K562 (cell line): ENCODE measurements at regions not wholly inside any gene's neighbourhood (a gene's known extent, or its start where the extent isn't known, plus 50 kb on each side); places are given as distances from the start of the nearest gene placed in this dataset.

Experiments
- DNMT1 ChIP-seq: fragments of 450-650 bp; IDR thresholded peaks from 2 replicates; pipeline ENCODE4 v1.6.1; 2016; ENCODE audit warnings: antibody characterized with exemption, mild to moderate bottlenecking
- MGA ChIP-seq: fragments of 450-650 bp; IDR thresholded peaks from 2 replicates; pipeline ENCODE4 v1.6.1; 2016; ENCODE audit warnings: mild to moderate bottlenecking, moderate library complexity
- SREBF1 ChIP-seq: fragments of 150-350 bp; IDR thresholded peaks from 2 replicates; pipeline ENCODE4 v1.6.1; 2014; ENCODE audit warnings: antibody characterized with exemption, low read depth, low read length, borderline replicate concordance
- ZFP1 ChIP-seq: fragments of 450-650 bp; formaldehyde crosslinking; IDR thresholded peaks from 2 replicates; pipeline ENCODE4 v1.4.0; 2020; ENCODE audit warnings: mild to moderate bottlenecking, mixed read lengths
- TF ChIP-seq, protein P1 (sequence below), 2 experiments: fragments of 450-650 bp; IDR thresholded peaks; 2 replicates each; pipeline ENCODE4 v1.6.1; 2016; ENCODE audit warnings: mild to moderate bottlenecking in 2 of 2, borderline replicate concordance in 1 of 2, low read depth in 1 of 2, moderate library complexity in 1 of 2
- TF ChIP-seq, protein P2 (sequence below): fragments of 450-650 bp; IDR thresholded peaks from 2 replicates; pipeline ENCODE4 v1.6.1; 2017; ENCODE audit warnings: antibody characterized with exemption

- TF ChIP-seq, protein P1, sequence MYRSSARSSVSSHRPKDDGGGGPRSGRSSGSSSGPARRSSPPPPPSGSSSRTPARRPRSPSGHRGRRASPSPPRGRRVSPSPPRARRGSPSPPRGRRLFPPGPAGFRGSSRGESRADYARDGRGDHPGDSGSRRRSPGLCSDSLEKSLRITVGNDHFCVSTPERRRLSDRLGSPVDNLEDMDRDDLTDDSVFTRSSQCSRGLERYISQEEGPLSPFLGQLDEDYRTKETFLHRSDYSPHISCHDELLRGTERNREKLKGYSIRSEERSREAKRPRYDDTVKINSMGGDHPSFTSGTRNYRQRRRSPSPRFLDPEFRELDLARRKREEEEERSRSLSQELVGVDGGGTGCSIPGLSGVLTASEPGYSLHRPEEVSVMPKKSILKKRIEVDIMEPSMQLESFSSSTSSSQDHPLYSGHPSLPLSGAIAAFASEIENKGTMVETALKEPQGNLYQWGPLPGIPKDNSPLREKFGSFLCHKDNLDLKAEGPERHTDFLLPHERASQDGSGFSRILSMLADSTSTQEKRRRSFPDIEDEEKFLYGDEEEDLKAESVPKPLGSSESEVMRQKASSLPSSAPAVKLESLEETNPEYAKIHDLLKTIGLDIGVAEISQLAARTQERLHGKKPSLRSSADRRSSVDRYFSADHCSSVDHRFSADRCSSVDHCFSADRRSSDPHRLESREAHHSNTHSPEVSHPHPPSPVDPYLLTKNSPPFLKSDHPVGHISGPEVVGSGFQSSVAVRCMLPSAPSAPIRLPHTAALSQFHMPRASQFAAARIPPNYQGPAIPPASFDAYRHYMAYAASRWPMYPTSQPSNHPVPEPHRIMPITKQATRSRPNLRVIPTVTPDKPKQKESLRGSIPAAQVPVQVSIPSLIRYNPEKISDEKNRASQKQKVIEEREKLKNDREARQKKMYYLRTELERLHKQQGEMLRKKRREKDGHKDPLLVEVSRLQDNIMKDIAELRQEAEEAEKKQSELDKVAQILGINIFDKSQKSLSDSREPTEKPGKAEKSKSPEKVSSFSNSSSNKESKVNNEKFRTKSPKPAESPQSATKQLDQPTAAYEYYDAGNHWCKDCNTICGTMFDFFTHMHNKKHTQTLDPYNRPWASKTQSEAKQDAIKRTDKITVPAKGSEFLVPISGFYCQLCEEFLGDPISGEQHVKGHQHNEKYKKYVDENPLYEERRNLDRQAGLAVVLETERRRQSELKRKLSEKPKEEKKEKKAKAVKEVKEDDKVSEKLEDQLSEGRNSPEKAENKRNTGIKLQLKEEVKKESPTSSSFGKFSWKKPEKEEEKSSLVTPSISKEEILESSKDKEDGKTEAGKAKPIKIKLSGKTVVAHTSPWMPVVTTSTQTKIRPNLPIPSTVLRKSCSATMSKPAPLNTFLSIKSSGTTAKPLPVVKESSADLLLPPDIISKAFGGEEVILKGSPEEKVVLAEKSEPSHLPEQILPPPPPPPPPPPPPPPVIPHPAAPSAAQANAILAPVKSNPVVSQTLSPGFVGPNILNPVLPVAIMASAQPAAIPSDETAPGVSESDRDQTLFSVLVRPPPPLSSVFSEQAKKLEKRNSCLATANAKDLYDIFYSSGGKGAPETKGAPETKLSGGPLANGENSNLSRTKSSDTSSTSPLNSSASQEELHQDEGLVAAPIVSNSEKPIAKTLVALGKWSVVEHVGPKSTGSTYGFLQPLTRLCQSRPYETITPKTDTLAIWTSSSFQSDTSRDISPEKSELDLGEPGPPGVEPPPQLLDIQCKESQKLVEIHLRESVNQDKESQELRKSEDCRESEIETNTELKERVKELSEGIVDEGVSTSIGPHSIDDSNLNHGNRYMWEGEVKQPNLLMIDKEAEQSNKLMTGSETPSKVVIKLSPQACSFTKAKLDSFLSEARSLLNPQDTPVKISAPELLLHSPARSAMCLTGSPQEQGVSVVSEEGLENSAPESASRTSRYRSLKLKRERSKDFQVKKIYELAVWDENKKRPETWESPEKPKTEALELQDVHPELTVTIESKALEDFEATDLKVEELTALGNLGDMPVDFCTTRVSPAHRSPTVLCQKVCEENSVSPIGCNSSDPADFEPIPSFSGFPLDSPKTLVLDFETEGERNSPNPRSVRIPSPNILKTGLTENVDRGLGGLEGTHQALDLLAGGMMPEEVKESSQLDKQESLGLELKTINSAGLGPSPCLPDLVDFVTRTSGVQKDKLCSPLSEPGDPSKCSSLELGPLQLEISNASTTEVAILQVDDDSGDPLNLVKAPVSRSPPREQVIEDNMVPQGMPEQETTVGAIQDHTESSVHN (IDR thresholded peaks at IDR 0.05; ENCODE audit: borderline replicate concordance in 1 of 2, low read depth in 1 of 2) = no peak
- TF ChIP-seq DNMT1 = no peak
- TF ChIP-seq, protein P2, sequence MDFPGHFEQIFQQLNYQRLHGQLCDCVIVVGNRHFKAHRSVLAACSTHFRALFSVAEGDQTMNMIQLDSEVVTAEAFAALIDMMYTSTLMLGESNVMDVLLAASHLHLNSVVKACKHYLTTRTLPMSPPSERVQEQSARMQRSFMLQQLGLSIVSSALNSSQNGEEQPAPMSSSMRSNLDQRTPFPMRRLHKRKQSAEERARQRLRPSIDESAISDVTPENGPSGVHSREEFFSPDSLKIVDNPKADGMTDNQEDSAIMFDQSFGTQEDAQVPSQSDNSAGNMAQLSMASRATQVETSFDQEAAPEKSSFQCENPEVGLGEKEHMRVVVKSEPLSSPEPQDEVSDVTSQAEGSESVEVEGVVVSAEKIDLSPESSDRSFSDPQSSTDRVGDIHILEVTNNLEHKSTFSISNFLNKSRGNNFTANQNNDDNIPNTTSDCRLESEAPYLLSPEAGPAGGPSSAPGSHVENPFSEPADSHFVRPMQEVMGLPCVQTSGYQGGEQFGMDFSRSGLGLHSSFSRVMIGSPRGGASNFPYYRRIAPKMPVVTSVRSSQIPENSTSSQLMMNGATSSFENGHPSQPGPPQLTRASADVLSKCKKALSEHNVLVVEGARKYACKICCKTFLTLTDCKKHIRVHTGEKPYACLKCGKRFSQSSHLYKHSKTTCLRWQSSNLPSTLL = no peak
- TF ChIP-seq MGA = no peak
- no peak for TF ChIP-seq SREBF1
- TF ChIP-seq ZFP1 (CRISPR knock-in tag) = no peak
Measured at GRCh38 chr3:177338697-177339219, 141.5 kb upstream of the TBL1XR1 start (continued).
